Right renal pelvis (tissue), 4 donors: ENCODE measurements at regions not wholly inside any gene's neighbourhood (a gene's known extent, or its start where the extent isn't known, plus 50 kb on each side); places are given as distances from the start of the nearest gene placed in this dataset.
A peak's percentile ranks its signal among the peaks of the same experiment; 100 is the strongest.

Experiments used
- DNase-seq, 4 donors: peaks; one replicate each; pipeline ENCODE4 v3.0.0-alpha.2; 2013; ENCODE audit warnings: low read depth in 4 of 4, low spot score in 3 of 4, missing footprints in 1 of 4

DNA sequence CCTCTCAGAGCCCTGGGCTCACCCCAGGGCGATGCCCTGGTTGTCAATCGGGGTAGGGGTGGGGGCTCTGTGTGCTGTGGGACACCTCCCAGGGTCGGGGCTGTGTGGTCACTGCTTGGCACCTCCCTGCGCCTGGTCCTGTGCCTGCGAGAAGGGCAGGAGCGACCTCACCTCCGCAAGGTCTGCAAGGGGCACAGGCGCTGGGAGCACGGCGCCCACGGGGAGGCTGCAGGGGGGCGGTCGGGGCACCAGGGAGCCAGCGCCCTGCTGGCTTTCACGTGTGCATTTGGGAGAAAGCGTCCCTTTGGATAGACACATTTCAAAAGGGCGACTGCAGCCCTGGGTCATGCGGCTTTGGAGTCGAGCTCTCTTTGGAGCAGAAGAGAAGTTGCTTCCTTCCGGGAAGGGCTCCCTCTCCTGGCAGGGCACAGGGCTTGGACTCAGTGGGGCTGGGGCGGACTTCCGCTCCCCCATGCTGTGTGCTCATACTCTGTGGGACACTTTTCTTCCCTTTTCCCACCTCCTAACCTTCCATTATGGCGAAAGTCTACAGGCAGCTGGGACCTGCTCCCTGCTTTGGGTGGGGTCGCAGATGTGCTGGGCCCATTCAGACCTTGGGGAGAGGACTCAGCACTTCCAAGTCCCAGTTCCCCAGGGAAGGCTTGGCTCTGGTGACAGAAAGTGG lies 52.9 kb upstream of the SLC28A3 start:
- DNase-seq, result no peak

DNA sequence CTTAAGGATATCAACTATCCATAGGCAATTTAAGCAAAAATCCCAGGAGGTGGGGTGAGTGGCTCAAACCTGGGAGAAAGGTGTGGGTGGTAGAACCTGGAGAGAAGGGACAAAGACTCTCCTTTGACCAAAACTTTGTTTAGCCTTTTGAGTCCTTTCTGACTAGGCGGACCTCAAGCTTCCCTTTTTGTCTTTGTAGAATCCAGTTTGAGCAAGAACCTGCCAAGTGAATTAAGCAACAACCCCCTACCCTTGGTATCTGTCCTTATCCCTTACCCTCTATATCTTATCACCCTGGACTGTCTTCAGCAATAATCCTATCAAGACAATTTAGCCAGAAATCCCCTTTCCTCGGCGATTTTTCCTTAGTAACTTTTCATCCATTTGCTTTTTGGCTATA lies 53.5 kb upstream of the SLC28A3 start:
- no peak for DNase-seq

DNA sequence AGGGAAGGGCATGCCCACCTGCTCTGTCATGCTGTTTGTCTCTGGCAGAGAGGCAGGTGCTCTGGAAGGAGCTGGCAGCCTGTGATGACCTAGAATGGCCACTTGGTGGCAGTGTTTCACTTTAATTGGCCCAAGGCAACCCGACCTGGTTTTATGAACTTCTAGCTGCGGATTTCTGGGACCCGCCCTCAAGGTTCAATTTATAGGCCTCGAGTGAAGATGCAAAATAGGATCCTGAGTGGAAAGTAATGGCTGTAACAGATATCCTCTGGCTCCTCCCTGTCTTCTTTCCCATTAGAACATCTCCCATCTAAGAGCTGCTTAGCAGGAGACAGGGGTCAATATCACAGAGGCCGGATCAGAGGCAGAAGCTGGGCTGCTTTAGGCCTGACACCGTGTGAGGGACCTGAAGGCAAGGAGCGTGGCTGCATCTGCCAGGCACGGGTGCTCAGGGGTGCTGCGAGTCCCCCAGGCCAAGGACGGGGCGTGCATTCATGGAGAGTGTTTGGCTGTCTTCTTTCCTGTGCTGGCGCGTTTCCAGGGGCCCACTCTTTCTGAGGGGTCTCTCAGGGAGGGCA lies 56.7 kb upstream of the SLC28A3 start:
- peak; percentile 68 to 76 (median 72) for DNase-seq

GRCh38 chr9:84397822-84398221 lies 57.3 kb upstream of the SLC28A3 start:
- no peak for DNase-seq

DNA sequence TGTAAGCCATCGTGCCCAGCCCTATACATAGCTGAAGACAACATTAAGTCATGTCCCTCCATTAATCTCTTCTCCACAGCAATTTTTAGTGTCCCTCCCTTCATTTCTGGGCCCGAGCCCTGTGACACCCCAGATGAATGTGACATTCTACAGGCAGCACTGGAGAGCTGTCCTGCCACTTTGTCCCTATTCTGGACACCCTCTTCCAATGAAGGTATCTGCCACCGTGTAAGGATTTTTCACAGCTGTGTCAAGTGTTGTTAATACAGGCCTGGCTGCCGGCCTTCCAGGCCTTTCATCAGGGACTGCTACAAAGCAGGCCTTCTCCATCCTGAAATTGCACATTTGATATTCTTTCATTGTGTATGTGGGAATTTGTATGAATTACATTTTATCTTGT lies 62.0 kb upstream of the SLC28A3 start:
- no peak for DNase-seq

DNA sequence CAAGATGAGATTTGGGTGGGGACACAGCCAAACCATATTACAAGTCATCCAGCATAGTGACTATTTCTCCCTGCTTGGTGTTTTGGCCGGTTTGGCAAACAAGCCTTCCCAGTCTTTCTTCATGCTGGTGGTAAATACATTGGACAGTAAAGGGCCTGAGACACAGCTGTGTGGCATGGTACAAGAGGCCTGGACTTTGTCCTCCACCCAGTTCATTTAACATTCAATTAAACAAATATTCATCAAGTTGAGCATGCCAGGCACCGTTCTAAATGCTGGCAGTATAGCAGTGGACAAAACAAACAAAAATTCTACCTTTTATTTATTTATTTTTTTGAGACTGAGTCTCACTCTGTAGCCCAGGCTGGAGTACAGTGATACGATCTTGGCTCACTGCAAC lies 62.7 kb upstream of the SLC28A3 start:
- no peak for DNase-seq

DNA sequence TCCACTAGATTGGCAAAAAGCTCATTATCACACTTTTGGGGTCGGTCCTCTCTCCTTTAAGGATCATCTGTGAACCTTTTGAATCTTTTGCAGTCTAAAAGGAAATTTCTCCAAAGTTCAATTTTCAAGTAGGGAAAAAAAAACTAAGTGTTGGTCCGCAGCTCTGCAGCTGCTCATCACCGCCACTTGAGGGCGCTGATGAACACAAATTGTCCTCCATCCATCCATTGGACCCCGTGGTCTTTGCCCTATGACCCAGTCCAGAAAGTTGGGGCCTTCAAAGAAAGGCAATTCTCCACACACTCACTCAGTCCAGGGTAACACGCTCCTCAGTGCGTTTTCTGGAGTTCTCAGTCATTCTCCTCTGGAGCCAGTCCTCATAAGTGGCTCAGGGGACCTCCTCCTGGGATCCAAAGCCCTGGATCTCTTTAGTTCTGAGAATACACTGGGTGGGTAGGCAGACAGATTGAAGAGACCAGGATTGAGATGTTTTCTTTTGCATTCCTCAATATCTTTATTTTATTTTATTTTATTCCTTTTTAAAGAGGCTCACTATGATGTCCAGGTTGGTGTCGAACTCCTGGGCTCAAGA lies 63.6 kb upstream of the SLC28A3 start:
- DNase-seq, result no peak

- DNase-seq, result no peak
These were observed 65.1 kb upstream of the SLC28A3 start for GRCh38 chr9:84405667-84406066.

- no peak for DNase-seq
These were observed 67.9 kb upstream of the SLC28A3 start for GRCh38 chr9:84408416-84408815.

GRCh38 chr9:84411683-84412267 lies 71.2 kb upstream of the SLC28A3 start:
- DNase-seq, result no peak

- no peak for DNase-seq
These were observed 72.1 kb upstream of the SLC28A3 start for GRCh38 chr9:84412654-84413053.

- no peak for DNase-seq
These were observed 72.7 kb upstream of the SLC28A3 start for GRCh38 chr9:84413301-84413700.

DNA sequence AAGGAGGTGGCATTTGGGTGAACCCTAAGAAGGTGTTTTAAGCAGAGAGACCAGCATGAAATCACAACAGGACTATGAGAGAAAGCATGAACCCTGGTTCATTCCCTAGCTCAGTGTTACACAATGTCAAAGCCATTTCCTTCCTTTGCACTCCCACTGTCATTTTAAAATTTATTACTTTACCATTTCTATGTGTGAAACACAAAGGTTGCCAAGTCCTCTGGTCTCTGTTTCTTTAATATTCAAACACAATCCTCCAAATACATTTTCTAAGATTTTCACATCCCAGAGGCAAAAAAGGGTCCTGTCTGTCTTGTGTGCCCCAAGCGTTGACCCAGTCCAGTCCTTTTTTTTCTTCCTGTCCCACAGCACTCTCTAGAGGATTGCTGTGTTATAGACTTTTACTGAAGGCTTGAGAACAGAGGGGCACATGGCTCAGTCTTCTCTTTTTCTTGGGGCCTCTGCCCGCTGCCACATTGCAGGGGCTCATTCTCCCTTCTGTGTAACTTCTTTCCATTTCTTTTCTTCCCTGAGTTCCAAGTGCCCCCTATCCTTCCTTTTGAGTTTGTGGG lies 78.6 kb upstream of the SLC28A3 start:
- no peak for DNase-seq

- DNase-seq, result no peak
These were observed 84.4 kb upstream of the SLC28A3 start for GRCh38 chr9:84424931-84425330.

DNA sequence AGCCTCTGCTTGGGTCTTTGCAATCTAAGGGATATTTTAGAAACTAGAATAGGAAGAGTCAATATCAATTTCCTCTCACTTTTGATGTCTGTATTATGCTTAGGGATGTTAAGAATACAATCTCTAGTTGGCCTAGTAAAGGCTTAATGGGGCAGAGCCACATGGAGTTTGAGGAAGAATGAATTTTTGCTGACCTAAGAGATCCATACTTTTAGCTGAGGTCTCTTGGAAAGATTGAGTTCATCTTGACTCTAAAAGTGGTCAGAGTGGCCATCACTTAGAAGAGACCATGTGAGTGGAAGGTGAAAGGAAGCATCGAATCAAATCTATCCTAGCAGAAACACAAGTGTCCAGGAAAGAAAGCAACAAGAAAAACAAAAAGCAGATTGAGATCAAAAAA lies 92.2 kb upstream of the SLC28A3 start:
- DNase-seq, result no peak

DNA sequence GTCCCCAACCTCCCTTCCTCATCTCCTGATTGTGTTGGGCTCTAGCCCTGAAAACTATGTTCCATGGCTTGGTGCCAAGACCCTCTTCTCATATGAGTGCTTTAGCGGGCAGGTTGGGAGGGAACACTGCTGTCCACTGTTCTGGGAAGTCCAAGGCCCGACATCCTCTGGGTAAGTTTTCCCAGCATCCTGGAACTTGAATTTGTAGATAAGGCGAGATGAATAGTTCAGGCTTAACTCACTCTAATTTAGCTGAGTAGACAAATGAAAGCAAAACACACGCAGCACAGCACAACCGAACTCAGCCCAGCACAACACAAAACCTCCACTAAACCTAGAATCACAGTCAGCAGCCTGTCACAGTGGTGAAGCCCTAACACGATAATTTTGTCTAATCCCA lies 95.3 kb upstream of the SLC28A3 start:
- no peak for DNase-seq

- no peak for DNase-seq
These were observed 96.0 kb upstream of the SLC28A3 start for GRCh38 chr9:84436386-84437109.

DNA sequence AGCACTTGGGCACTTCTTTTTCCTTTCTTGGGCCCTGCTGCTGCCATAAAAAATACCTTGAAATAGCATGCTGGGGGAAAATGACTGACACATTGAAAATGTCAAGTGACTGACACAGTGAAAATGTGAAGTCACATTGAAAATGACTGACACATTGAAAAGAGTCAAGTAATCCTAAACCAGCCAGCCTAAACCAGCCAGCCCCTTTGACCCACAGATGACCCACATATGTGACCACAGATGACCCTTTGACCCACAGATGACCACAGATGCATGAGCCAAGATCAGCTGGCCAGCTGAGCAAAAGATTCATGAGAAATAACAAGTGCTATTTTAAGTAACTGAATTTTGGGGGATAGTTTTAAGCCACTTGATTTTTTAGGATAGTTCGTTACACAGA lies 97.8 kb upstream of the SLC28A3 start:
- DNase-seq, result no peak

DNA sequence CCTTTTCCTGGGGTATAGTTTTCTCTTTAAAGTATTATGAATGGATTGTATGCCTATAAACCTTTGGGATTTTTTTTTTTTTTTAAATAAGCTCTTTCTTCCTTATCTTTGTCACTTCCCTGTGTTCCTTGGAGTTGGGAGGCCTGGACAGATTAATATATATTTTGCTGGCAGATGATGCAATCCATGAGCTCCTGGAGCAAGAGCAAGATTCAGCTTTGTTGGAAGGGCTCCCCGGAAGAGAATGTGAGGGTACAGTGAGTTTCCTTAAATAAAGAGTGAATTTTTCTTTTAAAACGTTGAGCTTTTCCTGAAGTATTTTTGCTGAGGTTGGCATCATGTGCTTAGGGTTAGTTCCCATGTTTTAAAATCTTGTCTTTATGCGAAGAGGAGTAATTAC lies 98.7 kb upstream of the SLC28A3 start:
- no peak for DNase-seq

GRCh38 chr9:84442712-84443111 lies 102.2 kb upstream of the SLC28A3 start:
- DNase-seq, result no peak

- DNase-seq, result no peak
These were observed 105.2 kb upstream of the SLC28A3 start for GRCh38 chr9:84445737-84446136.
